GM23338 (cell line): ENCODE measurements at regions not wholly inside any gene's neighbourhood (a gene's known extent, or its start where the extent isn't known, plus 50 kb on each side); places are given as distances from the start of the nearest gene placed in this dataset.

Source experiments
- CREB1 ChIP-seq: fragments of 250-450 bp; sonication (Bioruptor Pico); IDR thresholded peaks from 2 replicates; pipeline ENCODE4 v1.5.0; 2020; ENCODE audit warnings: low read depth, mild to moderate bottlenecking, moderate library complexity
- EZH2 ChIP-seq: fragments of 200-600 bp; sonication (generic); IDR thresholded peaks from one replicate; pipeline ENCODE4 v1.8.0; 2017; ENCODE audit warnings: antibody characterized with exemption, mild to moderate bottlenecking, low read depth; ENCODE audit not compliant: unreplicated experiment
- EZH2phosphoT487 ChIP-seq: fragments of 200-600 bp; sonication (generic); IDR thresholded peaks from one replicate; pipeline ENCODE4 v1.8.1; 2018; ENCODE audit warnings: antibody characterized with exemption; ENCODE audit not compliant: unreplicated experiment
- POLR2AphosphoS5 ChIP-seq: IDR thresholded peaks from 2 replicates; pipeline ENCODE4 v1.6.1; 2016; ENCODE audit warnings: antibody characterized with exemption, low read depth
- TF ChIP-seq, protein P1 (sequence below), 2 experiments: fragments of 200-600 bp in 1 of 2; sonication (generic) in 1 of 2; conservative IDR thresholded peaks; 2 replicates each; pipeline versions ENCODE4 v1.5.1 to v1.6.1; 2016 to 2017; ENCODE audit warnings: antibody characterized with exemption in 2 of 2, low read depth in 2 of 2, mild to moderate bottlenecking in 2 of 2, moderate library complexity in 1 of 2
- TF ChIP-seq, protein P2 (sequence below): IDR thresholded peaks from one replicate; pipeline ENCODE4 v1.6.1; 2018; ENCODE audit warnings: antibody characterized with exemption; ENCODE audit not compliant: unreplicated experiment

DNA sequence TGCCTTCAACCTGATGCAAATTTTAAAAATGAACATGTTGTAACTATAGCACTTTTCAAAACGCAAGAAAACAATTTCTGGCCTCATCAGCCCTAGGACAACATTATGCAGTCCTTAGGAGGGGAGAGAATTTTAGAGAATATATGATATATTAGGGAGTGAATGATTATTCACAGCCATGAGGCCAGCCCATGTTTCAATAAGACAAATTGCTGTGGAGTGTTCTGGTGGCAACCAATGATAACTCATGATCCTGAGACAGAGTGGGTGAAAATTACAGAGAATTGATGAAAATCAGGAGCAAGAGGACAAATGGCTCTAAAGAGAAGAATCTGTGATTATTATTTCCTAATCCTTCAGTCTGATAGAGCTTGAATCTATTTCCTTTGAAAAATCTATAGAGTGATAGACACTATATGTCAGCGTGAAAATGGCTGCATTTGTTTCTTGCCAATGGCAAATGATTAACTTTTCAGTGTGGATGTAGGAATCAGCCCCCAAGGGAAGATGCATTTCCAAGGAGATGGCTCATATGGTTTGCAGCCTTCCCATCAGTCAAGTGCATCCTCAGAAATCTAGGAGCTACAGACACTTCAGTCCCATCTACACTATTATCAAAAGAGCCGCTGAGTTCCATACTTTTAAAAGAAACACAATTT lies 761.0 kb upstream of the ARRDC4 start:
- TF ChIP-seq, protein P1, sequence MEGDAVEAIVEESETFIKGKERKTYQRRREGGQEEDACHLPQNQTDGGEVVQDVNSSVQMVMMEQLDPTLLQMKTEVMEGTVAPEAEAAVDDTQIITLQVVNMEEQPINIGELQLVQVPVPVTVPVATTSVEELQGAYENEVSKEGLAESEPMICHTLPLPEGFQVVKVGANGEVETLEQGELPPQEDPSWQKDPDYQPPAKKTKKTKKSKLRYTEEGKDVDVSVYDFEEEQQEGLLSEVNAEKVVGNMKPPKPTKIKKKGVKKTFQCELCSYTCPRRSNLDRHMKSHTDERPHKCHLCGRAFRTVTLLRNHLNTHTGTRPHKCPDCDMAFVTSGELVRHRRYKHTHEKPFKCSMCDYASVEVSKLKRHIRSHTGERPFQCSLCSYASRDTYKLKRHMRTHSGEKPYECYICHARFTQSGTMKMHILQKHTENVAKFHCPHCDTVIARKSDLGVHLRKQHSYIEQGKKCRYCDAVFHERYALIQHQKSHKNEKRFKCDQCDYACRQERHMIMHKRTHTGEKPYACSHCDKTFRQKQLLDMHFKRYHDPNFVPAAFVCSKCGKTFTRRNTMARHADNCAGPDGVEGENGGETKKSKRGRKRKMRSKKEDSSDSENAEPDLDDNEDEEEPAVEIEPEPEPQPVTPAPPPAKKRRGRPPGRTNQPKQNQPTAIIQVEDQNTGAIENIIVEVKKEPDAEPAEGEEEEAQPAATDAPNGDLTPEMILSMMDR (conservative IDR thresholded peaks at IDR 0.05; ENCODE audit: low read depth in 2 of 2), result no peak
- TF ChIP-seq POLR2AphosphoS5, result no peak
- TF ChIP-seq CREB1, result no peak
- TF ChIP-seq EZH2, result no peak
- no peak for TF ChIP-seq EZH2phosphoT487
- TF ChIP-seq, protein P2, sequence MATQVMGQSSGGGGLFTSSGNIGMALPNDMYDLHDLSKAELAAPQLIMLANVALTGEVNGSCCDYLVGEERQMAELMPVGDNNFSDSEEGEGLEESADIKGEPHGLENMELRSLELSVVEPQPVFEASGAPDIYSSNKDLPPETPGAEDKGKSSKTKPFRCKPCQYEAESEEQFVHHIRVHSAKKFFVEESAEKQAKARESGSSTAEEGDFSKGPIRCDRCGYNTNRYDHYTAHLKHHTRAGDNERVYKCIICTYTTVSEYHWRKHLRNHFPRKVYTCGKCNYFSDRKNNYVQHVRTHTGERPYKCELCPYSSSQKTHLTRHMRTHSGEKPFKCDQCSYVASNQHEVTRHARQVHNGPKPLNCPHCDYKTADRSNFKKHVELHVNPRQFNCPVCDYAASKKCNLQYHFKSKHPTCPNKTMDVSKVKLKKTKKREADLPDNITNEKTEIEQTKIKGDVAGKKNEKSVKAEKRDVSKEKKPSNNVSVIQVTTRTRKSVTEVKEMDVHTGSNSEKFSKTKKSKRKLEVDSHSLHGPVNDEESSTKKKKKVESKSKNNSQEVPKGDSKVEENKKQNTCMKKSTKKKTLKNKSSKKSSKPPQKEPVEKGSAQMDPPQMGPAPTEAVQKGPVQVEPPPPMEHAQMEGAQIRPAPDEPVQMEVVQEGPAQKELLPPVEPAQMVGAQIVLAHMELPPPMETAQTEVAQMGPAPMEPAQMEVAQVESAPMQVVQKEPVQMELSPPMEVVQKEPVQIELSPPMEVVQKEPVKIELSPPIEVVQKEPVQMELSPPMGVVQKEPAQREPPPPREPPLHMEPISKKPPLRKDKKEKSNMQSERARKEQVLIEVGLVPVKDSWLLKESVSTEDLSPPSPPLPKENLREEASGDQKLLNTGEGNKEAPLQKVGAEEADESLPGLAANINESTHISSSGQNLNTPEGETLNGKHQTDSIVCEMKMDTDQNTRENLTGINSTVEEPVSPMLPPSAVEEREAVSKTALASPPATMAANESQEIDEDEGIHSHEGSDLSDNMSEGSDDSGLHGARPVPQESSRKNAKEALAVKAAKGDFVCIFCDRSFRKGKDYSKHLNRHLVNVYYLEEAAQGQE, result no peak
